ENCODE measurements at regions not wholly inside any gene's neighbourhood (a gene's known extent, or its start where the extent isn't known, plus 50 kb on each side); places are given as distances from the start of the nearest gene placed in this dataset.

- Histone ChIP-seq H3K4me2 (ENCODE audit: low read depth, low read length, poor library complexity, severe bottlenecking) (no peak overlapping the region), H3K4me3 (ENCODE audit: insufficient read depth, low read length, poor library complexity, severe bottlenecking) (no peak overlapping the region), H3K9ac (ENCODE audit: low read length) (no peak overlapping the region), H2AFZ (ENCODE audit: low read depth, low read length, severe bottlenecking) (no peak overlapping the region), H4K20me1 (ENCODE audit: low read depth, low read length) (no peaks in the 10 kb centered on the region), H3K79me2 (ENCODE audit: insufficient read depth, low read length) (no peaks in the 10 kb centered on the region), H3K9me3 (ENCODE audit: insufficient read depth, low read length) (no peaks in the 10 kb centered on the region), H3K9me2 (replicated peaks; ENCODE audit: insufficient read depth, low read length) (no peaks in the 10 kb centered on the region), H3K36me3 (ENCODE audit: low read length) (no peaks in the 10 kb centered on the region), H3K27ac (ENCODE audit: low read depth, low read length) (no peak overlapping the region), H3F3A (ENCODE audit: insufficient read depth) (no peaks in the 10 kb centered on the region), H3K27me3 (ENCODE audit: low read length) (no peaks in the 10 kb centered on the region)
- TF ChIP-seq CTCF (IDR thresholded peaks at IDR 0.05; ENCODE audit: insufficient read depth, low read length, poor library complexity, severe bottlenecking): no peak
- TF ChIP-seq EZH2phosphoT487 (conservative IDR thresholded peaks at IDR 0.05; ENCODE audit: low read length): no peak
Measured at GRCh38 chr22:49705216-49705971, 122.3 kb downstream of the BRD1 start.

GRCh38 chr22:49704345-49705215, 123.1 kb downstream of the BRD1 start:
- H3K9me3 ChIP-seq (ENCODE audit: insufficient read depth, low read length): no peaks in the 10 kb centered on the region
- no peak overlapping the region for H3K4me3 ChIP-seq (ENCODE audit: insufficient read depth, low read length, poor library complexity, severe bottlenecking)
- no peaks in the 10 kb centered on the region for H3K79me2 ChIP-seq (ENCODE audit: insufficient read depth, low read length)
- no peaks in the 10 kb centered on the region for H3F3A ChIP-seq (ENCODE audit: insufficient read depth)
- no peaks in the 10 kb centered on the region for H3K27me3 ChIP-seq (ENCODE audit: low read length)
- no peak overlapping the region for H3K4me2 ChIP-seq (ENCODE audit: low read depth, low read length, poor library complexity, severe bottlenecking)
- TF ChIP-seq CTCF (IDR thresholded peaks at IDR 0.05; ENCODE audit: insufficient read depth, low read length, poor library complexity, severe bottlenecking) (no peak), EZH2phosphoT487 (conservative IDR thresholded peaks at IDR 0.05; ENCODE audit: low read length) (no peak)
- no peaks in the 10 kb centered on the region for H3K9me2 ChIP-seq (replicated peaks; ENCODE audit: insufficient read depth, low read length)
- H3K36me3 ChIP-seq (ENCODE audit: low read length): no peaks in the 10 kb centered on the region
- no peak overlapping the region for H3K27ac ChIP-seq (ENCODE audit: low read depth, low read length)
- H4K20me1 ChIP-seq (ENCODE audit: low read depth, low read length): no peaks in the 10 kb centered on the region
- no peak overlapping the region for H3K9ac ChIP-seq (ENCODE audit: low read length)
- no peak overlapping the region for H2AFZ ChIP-seq (ENCODE audit: low read depth, low read length, severe bottlenecking)

GRCh38 chr22:49703990-49704344, 123.7 kb downstream of the BRD1 start:
- Histone ChIP-seq H3K4me3 (ENCODE audit: insufficient read depth, low read length, poor library complexity, severe bottlenecking) (no peak overlapping the region), H3K4me2 (ENCODE audit: low read depth, low read length, poor library complexity, severe bottlenecking) (no peak overlapping the region), H3K27me3 (ENCODE audit: low read length) (no peaks in the 10 kb centered on the region), H3K9me3 (ENCODE audit: insufficient read depth, low read length) (no peaks in the 10 kb centered on the region), H4K20me1 (ENCODE audit: low read depth, low read length) (no peaks in the 10 kb centered on the region), H2AFZ (ENCODE audit: low read depth, low read length, severe bottlenecking) (no peak overlapping the region), H3K27ac (ENCODE audit: low read depth, low read length) (no peak overlapping the region), H3K79me2 (ENCODE audit: insufficient read depth, low read length) (no peaks in the 10 kb centered on the region), H3K9ac (ENCODE audit: low read length) (no peak overlapping the region), H3K36me3 (ENCODE audit: low read length) (no peaks in the 10 kb centered on the region), H3F3A (ENCODE audit: insufficient read depth) (no peaks in the 10 kb centered on the region), H3K9me2 (replicated peaks; ENCODE audit: insufficient read depth, low read length) (no peaks in the 10 kb centered on the region)
- no peak for TF ChIP-seq CTCF (IDR thresholded peaks at IDR 0.05; ENCODE audit: insufficient read depth, low read length, poor library complexity, severe bottlenecking)
- no peak for TF ChIP-seq EZH2phosphoT487 (conservative IDR thresholded peaks at IDR 0.05; ENCODE audit: low read length)
